Aorta (tissue), 5 donors: ENCODE measurements at regions not wholly inside any gene's neighbourhood (a gene's known extent, or its start where the extent isn't known, plus 50 kb on each side); places are given as distances from the start of the nearest gene placed in this dataset.

Experiments
- ATAC-seq: fragments of 200-7000 bp; cut with Tn5 transposase; one replicate; pipeline ENCODE4 v1.9.1; 2022; ENCODE audit warnings: moderate library complexity; ENCODE audit not compliant: low FRiP score
- DNase-seq, 2 donors: peaks; one replicate each; pipeline ENCODE4 v3.0.0-alpha.2; 2020
- H3K27ac ChIP-seq, 2 donors: one replicate each; pipeline ENCODE4 v1.5.1; 2013; ENCODE audit warnings: low read length in 2 of 2, mild to moderate bottlenecking in 2 of 2, moderate library complexity in 2 of 2, control low read depth in 1 of 2, inconsistent platforms in 1 of 2, low read depth in 1 of 2
- H3K27me3 ChIP-seq, 2 donors: one replicate each; pipeline ENCODE4 v1.6.1; 2013; ENCODE audit warnings: control low read depth in 1 of 2, low read length in 1 of 2, mild to moderate bottlenecking in 1 of 2, moderate library complexity in 1 of 2; ENCODE audit not compliant: insufficient read depth in 2 of 2, control insufficient read depth in 1 of 2
- H3K36me3 ChIP-seq, 2 donors: one replicate each; pipeline ENCODE4 v1.6.1; 2013; ENCODE audit warnings: control low read depth in 1 of 2, low read length in 1 of 2, mild to moderate bottlenecking in 1 of 2; ENCODE audit not compliant: insufficient read depth in 2 of 2, control insufficient read depth in 1 of 2
- H3K4me1 ChIP-seq, 2 donors: one replicate each; pipeline ENCODE4 v1.6.1; 2013; ENCODE audit warnings: low read length in 2 of 2, control low read depth in 1 of 2, mild to moderate bottlenecking in 1 of 2, moderate library complexity in 1 of 2; ENCODE audit not compliant: insufficient read depth in 2 of 2, control insufficient read depth in 1 of 2
- H3K4me3 ChIP-seq, 2 donors: one replicate each; pipeline ENCODE4 v1.5.1; 2013; ENCODE audit warnings: low read length in 2 of 2, control low read depth in 1 of 2, mild to moderate bottlenecking in 1 of 2
- H3K9me3 ChIP-seq: one replicate; pipeline ENCODE4 v1.6.1; 2013; ENCODE audit warnings: mild to moderate bottlenecking, low read length; ENCODE audit not compliant: control insufficient read depth
- WGBS, 2 donors: extraction: QIAGEN DNeasy Blood & Tissue Kit; methylation state at CpG; one replicate each; pipeline ENCODE4 v1.1.7; 2013; 5-methylcytosine and 5-hydroxymethylcytosine counted together
- intact Hi-C, 2 donors: fragments of 100-400 bp; cut with DNase I; formaldehyde crosslinking; loops; one replicate each; pipeline versions ENCODE4 v1.14.2 to v1.15.0; 2022
- donor health status: healthy with polysubstance abuse.
- donor health status: Bipolar disorder and iron deficiency.
- donor health status: DM: no; HTN: no; CAD: no.
- donor health status: DM: no; HTN: no; CAD: no.
- donor health status: DM: yes; HTN: yes; CAD: no.

DNA sequence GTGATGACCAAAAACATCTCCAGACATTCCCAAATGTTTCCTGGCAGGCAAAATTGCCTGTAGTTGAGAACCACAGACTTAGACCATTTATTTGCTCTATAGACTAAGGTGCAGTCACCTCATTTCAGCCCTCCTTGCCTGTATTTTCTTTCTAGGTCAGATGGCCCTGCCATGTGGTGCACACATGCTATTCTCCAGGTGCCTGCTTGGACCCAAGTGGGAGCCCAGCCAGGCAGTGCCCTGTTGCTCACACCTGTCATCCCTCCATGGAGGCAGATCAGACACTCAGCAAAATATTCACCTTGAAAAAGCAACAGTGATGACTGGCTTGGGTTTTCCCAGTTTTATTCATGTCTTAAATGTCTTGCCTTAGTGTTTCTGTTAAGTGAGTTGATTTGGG, 311.4 kb downstream of the TFAP2C start:
- H3K4me3 ChIP-seq = no peak overlapping the region
- intact Hi-C loops = no loop called here
- ATAC-seq = no peak

GRCh38 chr20:56941101-56941686, 312.1 kb downstream of the TFAP2C start:
- Histone ChIP-seq H3K4me3 (no peak overlapping the region), H3K4me1 (no peaks in the 10 kb centered on the region), H3K9me3 (no peaks in the 10 kb centered on the region), H3K27ac (no peak overlapping the region), H3K27me3 (no peaks in the 10 kb centered on the region), H3K36me3 (no peaks in the 10 kb centered on the region)
- no peak for ATAC-seq
- intact Hi-C loops = no loop called here
- DNase-seq = no peak
- 57% methylated on average over 8 of the region's 8 CpGs for WGBS, 2 donors

More for the DNA sequence above, 311.4 kb downstream of the TFAP2C start:
- H3K4me1 ChIP-seq = no peaks in the 10 kb centered on the region
- no peak overlapping the region for H3K27ac ChIP-seq
- H3K9me3 ChIP-seq = no peaks in the 10 kb centered on the region
- H3K27me3 ChIP-seq = no peaks in the 10 kb centered on the region
- H3K36me3 ChIP-seq = no peaks in the 10 kb centered on the region
- no peak for DNase-seq

- H3K9me3 ChIP-seq = peaks cover under 1% of the 10 kb centered on the region
- H3K27me3 ChIP-seq = no peaks in the 10 kb centered on the region
- no peaks in the 10 kb centered on the region for H3K36me3 ChIP-seq
- no peak overlapping the region for H3K27ac ChIP-seq
- no peak for ATAC-seq
- H3K4me3 ChIP-seq = no peak overlapping the region
- DNase-seq = no peak
- no peaks in the 10 kb centered on the region for H3K4me1 ChIP-seq
- intact Hi-C loops = no loop called here
- WGBS, 2 donors = 47 to 49% methylated on average over 17 of the region's 17 CpGs
Observed at GRCh38 chr20:56943946-56944945, 315.1 kb downstream of the TFAP2C start.

DNA sequence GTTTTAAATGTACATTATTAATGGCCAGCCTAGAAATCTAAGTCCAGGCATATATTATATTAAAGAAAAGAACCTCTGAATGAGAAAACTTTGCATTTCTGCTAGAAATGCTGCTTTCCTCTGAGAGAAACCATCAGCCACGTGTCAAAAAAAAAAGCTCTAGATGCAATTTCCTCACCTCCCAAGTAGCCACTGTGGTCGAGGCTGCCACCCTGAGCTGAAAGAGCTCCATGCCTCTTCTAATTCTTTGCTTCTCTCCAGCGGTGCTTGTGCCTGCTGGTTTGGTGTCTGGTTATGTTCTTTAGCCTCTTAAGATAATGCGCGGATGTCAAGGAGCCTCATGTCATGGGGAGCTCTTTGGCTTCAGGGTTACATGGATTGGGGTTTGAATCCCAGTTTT, 316.0 kb downstream of the TFAP2C start:
- Histone ChIP-seq H3K4me3 (no peak overlapping the region), H3K9me3 (peaks cover 2% of the 10 kb centered on the region), H3K27ac (no peak overlapping the region), H3K27me3 (no peaks in the 10 kb centered on the region), H3K36me3 (no peaks in the 10 kb centered on the region), H3K4me1 (no peaks in the 10 kb centered on the region)
- intact Hi-C loops = no loop called here
- no peak for DNase-seq
- ATAC-seq = no peak
- 40 to 44% methylated on average over 5 of the region's 5 CpGs for WGBS, 2 donors

GRCh38 chr20:56945901-56946300, 316.8 kb downstream of the TFAP2C start:
- H3K27ac ChIP-seq = no peak overlapping the region
- DNase-seq (no peak), ATAC-seq (no peak)
- no peaks in the 10 kb centered on the region for H3K27me3 ChIP-seq
- peaks cover 2% of the 10 kb centered on the region for H3K9me3 ChIP-seq
- H3K4me1 ChIP-seq = no peaks in the 10 kb centered on the region
- intact Hi-C loops = no loop called here
- H3K4me3 ChIP-seq = no peak overlapping the region
- H3K36me3 ChIP-seq = no peaks in the 10 kb centered on the region
- WGBS, 2 donors = 75% methylated on average over 4 to 5 of the region's 5 CpGs

DNA sequence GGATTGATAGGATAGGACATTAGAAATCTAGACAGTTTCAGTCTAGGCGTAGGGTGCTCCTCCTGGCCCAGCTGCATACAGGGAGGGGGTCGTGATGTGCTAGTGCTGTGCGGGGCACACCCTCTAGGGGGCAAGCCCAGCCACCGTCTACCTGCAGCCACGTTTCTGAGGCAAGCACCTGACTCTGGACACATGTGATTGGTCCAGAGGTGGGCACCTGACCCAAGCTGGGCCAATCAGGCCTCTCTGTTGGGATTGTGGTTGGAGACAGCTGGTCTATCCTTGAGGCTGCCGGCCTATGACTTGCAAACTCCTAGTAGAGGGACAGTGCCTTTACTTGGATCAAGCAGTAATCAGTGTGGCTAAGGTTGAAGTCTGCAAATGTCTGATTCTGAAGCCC, 317.1 kb downstream of the BMP7 start:
- ATAC-seq (no peak), DNase-seq (no peak)
- Histone ChIP-seq H3K4me1 (no peaks in the 10 kb centered on the region), H3K36me3 (no peaks in the 10 kb centered on the region), H3K9me3 (peaks cover 2% of the 10 kb centered on the region), H3K27me3 (no peaks in the 10 kb centered on the region), H3K4me3 (no peak overlapping the region), H3K27ac (no peak overlapping the region)
- WGBS, 2 donors = 59 to 67% methylated on average over 6 of the region's 6 CpGs
- intact Hi-C loops = no loop called here

DNA sequence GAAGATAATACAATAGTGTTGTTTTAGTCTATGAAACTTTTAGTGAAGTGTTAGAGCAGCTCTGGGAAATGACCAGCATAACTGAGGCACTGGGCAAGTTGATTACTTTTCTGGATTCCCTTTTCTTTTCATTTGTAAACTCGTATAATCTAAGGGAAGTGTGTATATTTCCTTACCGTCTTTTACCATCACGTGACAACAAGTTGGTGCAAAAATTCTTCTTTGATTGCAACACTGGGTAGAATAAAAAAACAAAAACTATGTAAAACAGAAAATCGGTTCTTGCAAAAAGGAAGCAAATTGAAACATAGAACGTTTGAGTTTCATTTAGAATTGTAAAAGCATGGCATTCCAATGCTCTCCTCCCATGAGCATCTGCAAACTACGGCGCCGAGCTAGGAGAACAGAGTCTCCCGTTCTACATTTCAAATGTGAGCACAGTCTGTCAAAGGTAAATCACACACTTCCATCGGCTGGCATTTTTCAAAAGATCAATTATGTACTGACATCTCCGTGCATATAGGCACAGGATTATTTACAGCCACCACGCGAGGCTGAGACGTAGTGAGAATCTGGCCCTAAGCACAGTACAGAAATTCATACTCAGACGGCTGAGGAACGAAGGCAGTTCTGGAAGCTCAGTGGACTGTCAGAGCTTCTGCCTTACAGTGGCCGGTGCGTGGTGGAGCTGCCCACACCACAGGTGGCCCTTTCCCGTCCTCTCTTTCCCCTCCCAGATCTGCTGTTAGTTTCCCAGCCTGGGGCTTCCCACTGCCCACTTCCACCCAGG, 314.0 kb downstream of the BMP7 start:
- Histone ChIP-seq H3K9me3 (peaks cover 2% of the 10 kb centered on the region), H3K36me3 (no peaks in the 10 kb centered on the region), H3K4me3 (no peak overlapping the region), H3K27me3 (no peaks in the 10 kb centered on the region), H3K4me1 (no peaks in the 10 kb centered on the region), H3K27ac (no peak overlapping the region)
- ATAC-seq = no peak
- no peak for DNase-seq
- WGBS, 2 donors = 35 to 47% methylated on average over 19 of the region's 19 CpGs
- intact Hi-C loops = no loop called here

GRCh38 chr20:56953048-56953586, 313.3 kb downstream of the BMP7 start:
- no peaks in the 10 kb centered on the region for H3K4me1 ChIP-seq
- WGBS, 2 donors = 52 to 67% methylated on average over 24 of the region's 24 CpGs
- H3K27me3 ChIP-seq = no peaks in the 10 kb centered on the region
- ATAC-seq (no peak), DNase-seq (no peak)
- no peak overlapping the region for H3K4me3 ChIP-seq
- no peak overlapping the region for H3K27ac ChIP-seq
- no peaks in the 10 kb centered on the region for H3K36me3 ChIP-seq
- peaks cover 2% of the 10 kb centered on the region for H3K9me3 ChIP-seq
- intact Hi-C loops = no loop called here
